Gastrocnemius medialis (tissue), 4 donors: ENCODE measurements at regions not wholly inside any gene's neighbourhood (a gene's known extent, or its start where the extent isn't known, plus 50 kb on each side); places are given as distances from the start of the nearest gene placed in this dataset.
"Not testable (repeated sequence)": the region's sequence is repeated elsewhere in the genome, so short reads cannot be mapped to it uniquely, and the experiment has no call there.

Experiments
- ATAC-seq, 2 donors: fragments of 150-250 bp; one replicate each; pipeline ENCODE4 v1.9.1; 2016
- DNase-seq, 2 donors: peaks; one replicate each; pipeline ENCODE4 v3.0.0-alpha.2; 2019
- H3K27ac ChIP-seq, 4 donors: fragments of 200-600 bp; sonication (generic); 1 replicate in 1 of 4; 2 replicates in 3 of 4; pipeline ENCODE4 v1.5.1; 2016 to 2018; ENCODE audit warnings: mild to moderate bottlenecking in 2 of 4, moderate library complexity in 1 of 4
- H3K27me3 ChIP-seq, 3 donors: fragments of 200-600 bp; sonication (generic) in 2 of 3; 1 replicate in 1 of 3; 2 replicates in 2 of 3; pipeline versions ENCODE4 v1.5.1 to v1.6.0; 2016 to 2019; ENCODE audit warnings: mild to moderate bottlenecking in 1 of 3, moderate library complexity in 1 of 3
- H3K36me3 ChIP-seq, 2 donors: fragments of 200-600 bp; sonication (generic) in 1 of 2; one replicate each; pipeline ENCODE4 v1.5.1; 2017 to 2018
- H3K4me1 ChIP-seq, 2 donors: fragments of 200-600 bp; sonication (generic) in 1 of 2; one replicate each; pipeline ENCODE4 v1.5.1; 2016 to 2017; ENCODE audit warnings: mild to moderate bottlenecking in 2 of 2
- H3K4me3 ChIP-seq, 4 donors: fragments of 200-600 bp; sonication (generic) in 3 of 4; 1 replicate in 1 of 4; 2 replicates in 3 of 4; pipeline ENCODE4 v1.5.1; 2016 to 2019; ENCODE audit warnings: mild to moderate bottlenecking in 2 of 4
- H3K9me3 ChIP-seq, 3 donors: fragments of 200-600 bp; sonication (generic) in 2 of 3; 1 replicate in 1 of 3; 2 replicates in 2 of 3; pipeline ENCODE4 v1.5.1; 2016 to 2019
- POLR2A ChIP-seq, 2 donors: fragments of 450-650 bp; IDR thresholded peaks; one replicate each; pipeline ENCODE4 v1.6.1; 2017; ENCODE audit warnings: antibody characterized with exemption in 2 of 2, mild to moderate bottlenecking in 2 of 2, moderate library complexity in 2 of 2
- in situ Hi-C, 4 donors: fragments of 200-750 bp; cut with MboI; loops; one replicate each; pipeline versions ENCODE4 v1.15.0 to v1.8.0; 2017; ENCODE audit warnings: low sequenced_read_pairs in 4 of 4
- intact Hi-C: fragments of 100-400 bp; cut with DNase I; formaldehyde crosslinking; loops from one replicate; pipeline ENCODE4 v1.15.1; 2023; ENCODE audit warnings: low total_unique reads
- TF ChIP-seq, protein P1 (sequence below), 5 experiments: fragments of 450-650 bp in 3 of 5; fragments of 200-600 bp in 2 of 5; sonication (generic) in 2 of 5; IDR thresholded peaks in 4 of 5; conservative IDR thresholded peaks in 1 of 5; 1 replicate in 4 of 5; 2 replicates in 1 of 5; pipeline ENCODE4 v1.5.1; 2016 to 2019; ENCODE audit warnings: antibody characterized with exemption in 5 of 5, mild to moderate bottlenecking in 3 of 5, moderate library complexity in 3 of 5

DNA sequence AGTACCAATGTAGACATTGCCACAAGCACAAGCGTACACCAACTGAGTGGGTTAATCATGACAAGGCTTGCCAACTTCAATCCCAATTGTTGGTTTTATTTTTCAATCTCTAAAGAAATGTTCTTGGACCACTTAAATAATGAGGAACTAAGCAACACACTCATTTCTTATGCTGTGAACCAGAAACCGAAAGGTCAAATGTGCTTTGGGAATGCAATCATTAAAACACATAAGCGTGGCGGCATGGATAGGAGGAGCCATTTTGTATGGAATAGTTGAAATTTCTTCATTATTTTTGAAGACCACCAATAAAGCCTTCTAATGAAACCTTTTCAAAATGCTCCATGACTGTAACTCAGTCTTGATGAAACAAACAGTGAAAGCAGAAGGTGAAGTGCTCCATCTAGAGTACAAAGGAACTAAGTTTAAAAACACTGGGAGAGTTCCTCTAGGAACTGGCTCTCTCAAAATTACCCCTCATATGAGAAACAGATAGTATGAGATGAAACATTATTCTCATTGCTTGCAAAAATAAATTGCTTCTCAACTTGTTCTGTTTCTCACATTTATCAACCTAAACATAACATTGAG, 113.2 kb upstream of the CHST9 start:
- intact Hi-C loops = no loop called here
- ATAC-seq = no peak
- TF ChIP-seq, protein P1, sequence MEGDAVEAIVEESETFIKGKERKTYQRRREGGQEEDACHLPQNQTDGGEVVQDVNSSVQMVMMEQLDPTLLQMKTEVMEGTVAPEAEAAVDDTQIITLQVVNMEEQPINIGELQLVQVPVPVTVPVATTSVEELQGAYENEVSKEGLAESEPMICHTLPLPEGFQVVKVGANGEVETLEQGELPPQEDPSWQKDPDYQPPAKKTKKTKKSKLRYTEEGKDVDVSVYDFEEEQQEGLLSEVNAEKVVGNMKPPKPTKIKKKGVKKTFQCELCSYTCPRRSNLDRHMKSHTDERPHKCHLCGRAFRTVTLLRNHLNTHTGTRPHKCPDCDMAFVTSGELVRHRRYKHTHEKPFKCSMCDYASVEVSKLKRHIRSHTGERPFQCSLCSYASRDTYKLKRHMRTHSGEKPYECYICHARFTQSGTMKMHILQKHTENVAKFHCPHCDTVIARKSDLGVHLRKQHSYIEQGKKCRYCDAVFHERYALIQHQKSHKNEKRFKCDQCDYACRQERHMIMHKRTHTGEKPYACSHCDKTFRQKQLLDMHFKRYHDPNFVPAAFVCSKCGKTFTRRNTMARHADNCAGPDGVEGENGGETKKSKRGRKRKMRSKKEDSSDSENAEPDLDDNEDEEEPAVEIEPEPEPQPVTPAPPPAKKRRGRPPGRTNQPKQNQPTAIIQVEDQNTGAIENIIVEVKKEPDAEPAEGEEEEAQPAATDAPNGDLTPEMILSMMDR (IDR thresholded peaks at IDR 0.05 in 4 of 5, conservative IDR thresholded peaks at IDR 0.05 in 1 of 5) = peak in 2 of 5 experiments; percentile 10 to 13
- no peak for TF ChIP-seq POLR2A (IDR thresholded peaks at IDR 0.05)

DNA sequence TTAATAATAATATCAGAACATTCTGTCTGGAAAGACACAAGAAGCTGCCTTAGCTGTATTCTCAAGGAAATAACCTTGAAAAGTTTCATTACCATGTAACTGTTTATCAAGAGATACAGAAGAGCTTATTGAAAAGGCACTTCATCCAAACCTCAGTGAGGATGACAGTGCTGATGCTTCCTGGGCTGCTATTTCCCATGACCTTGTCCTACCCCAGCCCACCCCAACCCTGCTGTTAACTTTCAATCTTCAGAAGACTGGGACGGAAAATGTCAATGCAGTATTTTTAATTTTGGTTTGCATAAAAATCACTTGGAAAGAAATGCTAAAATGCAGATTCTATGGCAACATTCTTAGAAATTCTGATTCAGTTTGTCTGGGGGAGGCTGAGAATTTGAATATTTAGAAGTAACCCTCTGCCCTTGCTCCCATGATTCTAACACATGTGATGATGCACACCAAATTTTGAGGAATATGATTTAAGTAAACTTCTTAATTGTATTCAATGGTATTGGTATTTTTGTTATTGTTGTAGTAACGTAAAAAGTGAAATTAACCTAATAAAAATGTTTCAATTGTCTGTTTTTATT, 101.0 kb upstream of the CHST9 start:
- ATAC-seq, H3K9me3 ChIP-seq: not testable (repeated sequence)
- in situ Hi-C loops = loop anchor here in 1 of 4 donors (25.0 kb wide), 1 partner anchor 101 kb away; no protein-coding TSS in a partner anchor

More for the DNA sequence above, 113.2 kb upstream of the CHST9 start:
- no peak overlapping the region for H3K4me3 ChIP-seq
- no peaks in the 10 kb centered on the region for H3K9me3 ChIP-seq
- no peak overlapping the region for H3K27ac ChIP-seq
- DNase-seq = no peak
- H3K4me1 ChIP-seq = no peaks in the 10 kb centered on the region
- H3K27me3 ChIP-seq = no peaks in the 10 kb centered on the region
- no peaks in the 10 kb centered on the region for H3K36me3 ChIP-seq
- in situ Hi-C loops = loop anchor here in 1 of 4 donors (25.0 kb wide), 1 partner anchor 89 kb away; no protein-coding TSS in a partner anchor

DNA sequence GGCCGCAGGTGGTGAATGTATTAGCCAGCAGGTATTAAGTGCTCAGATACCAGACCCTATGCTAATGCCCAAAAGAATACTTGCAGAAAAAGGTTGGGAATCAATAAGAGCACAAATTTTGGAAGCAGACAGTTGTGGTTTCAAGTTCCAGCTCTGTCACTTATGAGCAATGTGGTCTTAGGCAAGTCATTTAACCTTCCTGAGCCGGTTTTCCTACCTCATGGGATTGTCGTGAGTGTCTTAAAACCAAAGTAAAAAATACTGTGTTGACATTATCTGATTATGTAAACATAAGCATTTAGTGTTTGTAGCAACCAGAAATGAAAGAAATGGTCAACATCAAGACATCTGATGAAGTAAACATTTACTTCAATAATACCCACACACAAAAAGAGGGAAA, 93.0 kb upstream of the CHST9 start:
- H3K9me3 ChIP-seq = no peaks in the 10 kb centered on the region
- in situ Hi-C loops = loop anchor here in 1 of 4 donors (25.0 kb wide), 1 partner anchor 109 kb away; no protein-coding TSS in a partner anchor
- ATAC-seq = no peak

More for the DNA sequence above, 101.0 kb upstream of the CHST9 start:
- DNase-seq, H3K36me3 ChIP-seq, H3K27me3 ChIP-seq, H3K4me3 ChIP-seq, H3K27ac ChIP-seq, H3K4me1 ChIP-seq, intact Hi-C loops: not testable (repeated sequence)

GRCh38 chr18:27277554-27277953, 92.4 kb upstream of the CHST9 start:
- intact Hi-C loops = no loop called here

More for the DNA sequence above, 93.0 kb upstream of the CHST9 start:
- H3K4me1 ChIP-seq = no peaks in the 10 kb centered on the region
- no peak overlapping the region for H3K27ac ChIP-seq
- H3K27me3 ChIP-seq = no peaks in the 10 kb centered on the region
- no peak overlapping the region for H3K4me3 ChIP-seq
- no peak for DNase-seq
- TF ChIP-seq POLR2A (IDR thresholded peaks at IDR 0.05) = no peak
- TF ChIP-seq, protein P1 (IDR thresholded peaks at IDR 0.05 in 4 of 5, conservative IDR thresholded peaks at IDR 0.05 in 1 of 5) = no peak
- intact Hi-C loops = no loop called here
- H3K36me3 ChIP-seq = no peaks in the 10 kb centered on the region

DNA sequence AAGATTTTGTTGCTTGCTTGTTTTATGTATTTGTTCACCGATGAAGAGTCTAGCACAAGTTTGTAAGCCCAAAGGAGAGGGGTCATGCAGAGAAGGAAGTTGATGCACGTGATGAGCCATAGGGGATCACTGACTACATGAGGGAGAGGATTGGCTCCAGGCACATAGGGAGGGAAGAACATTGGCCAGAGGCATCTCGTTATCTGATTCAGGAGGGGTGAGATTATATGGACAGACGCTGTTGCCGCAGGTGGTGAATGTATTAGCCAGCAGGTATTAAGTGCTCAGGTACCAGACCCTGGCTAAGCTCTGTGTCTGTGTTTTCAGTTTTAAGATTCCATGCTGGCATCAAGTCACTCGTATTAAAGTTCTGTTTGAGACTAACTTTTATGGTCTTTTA, 91.8 kb upstream of the CHST9 start:
- Histone ChIP-seq H3K36me3 (no peaks in the 10 kb centered on the region), H3K27me3 (no peaks in the 10 kb centered on the region), H3K4me1 (no peaks in the 10 kb centered on the region), H3K4me3 (no peak overlapping the region), H3K9me3 (no peaks in the 10 kb centered on the region), H3K27ac (no peak overlapping the region)
- in situ Hi-C loops (loop anchor here in 1 of 4 donors (25.0 kb wide), 1 partner anchor 110 kb away; no protein-coding TSS in a partner anchor), intact Hi-C loops (no loop called here)
- TF ChIP-seq POLR2A (IDR thresholded peaks at IDR 0.05) = no peak
- TF ChIP-seq, protein P1 (IDR thresholded peaks at IDR 0.05 in 4 of 5, conservative IDR thresholded peaks at IDR 0.05 in 1 of 5) = no peak
- DNase-seq = no peak
- no peak for ATAC-seq

More at GRCh38 chr18:27277554-27277953, 92.4 kb upstream of the CHST9 start:
- Histone ChIP-seq H3K36me3 (no peaks in the 10 kb centered on the region), H3K27me3 (no peaks in the 10 kb centered on the region), H3K4me1 (no peaks in the 10 kb centered on the region), H3K9me3 (no peaks in the 10 kb centered on the region), H3K4me3 (no peak overlapping the region), H3K27ac (no peak overlapping the region)
- no peak for ATAC-seq
- no peak for TF ChIP-seq POLR2A (IDR thresholded peaks at IDR 0.05)
- TF ChIP-seq, protein P1 (IDR thresholded peaks at IDR 0.05 in 4 of 5, conservative IDR thresholded peaks at IDR 0.05 in 1 of 5) = no peak
- DNase-seq = no peak
- in situ Hi-C loops = loop anchor here in 1 of 4 donors (25.0 kb wide), 1 partner anchor 110 kb away; no protein-coding TSS in a partner anchor
